ENCODE measurements at regions not wholly inside any gene's neighbourhood (a gene's known extent, or its start where the extent isn't known, plus 50 kb on each side); places are given as distances from the start of the nearest gene placed in this dataset.

GRCh38 chr4:186852964-186853391, 129.3 kb upstream of the FAT1 start:
- Mint-ChIP-seq H3K9me3 (peaks cover 4% of the 10 kb centered on the region), H3K4me3 (no peak overlapping the region), H3K36me3 (ENCODE audit: low read depth) (no peaks in the 10 kb centered on the region), H3K4me1 (ENCODE audit: low read depth) (no peaks in the 10 kb centered on the region), H3K27me3 (no peaks in the 10 kb centered on the region), H3K27ac (no peak overlapping the region)
- H3K4me1 ChIP-seq (ENCODE audit: insufficient read depth, low read length): no peaks in the 10 kb centered on the region
- H3K4me3 ChIP-seq (ENCODE audit: low read length): no peak overlapping the region
- ChIA-PET POLR2A (no interaction called here), CTCF (no interaction called here)
- H3K9me3 ChIP-seq (ENCODE audit: control insufficient read depth in 1 of 2, insufficient read depth in 1 of 2, low read length in 2 of 2): no peaks in the 10 kb centered on the region
- no peaks in the 10 kb centered on the region for H3K27me3 ChIP-seq (ENCODE audit: control insufficient read depth in 1 of 2, insufficient read depth in 2 of 2, low read length in 2 of 2)
- ATAC-seq (ENCODE audit: poor library complexity) (no peak), DNase-seq (no peak)
- intact Hi-C loops (cut with DNase I, micrococcal nuclease): no loop called here
- no peaks in the 10 kb centered on the region for H3K36me3 ChIP-seq (ENCODE audit: insufficient read depth, low read length)
- H3K27ac ChIP-seq (ENCODE audit: low read depth in 1 of 2, low read length in 2 of 2): no peak overlapping the region
- TF ChIP-seq CTCF (IDR thresholded peaks at IDR 0.05): no peak

GRCh38 chr4:186854256-186854655, 130.6 kb upstream of the FAT1 start:
- H3K36me3 Mint-ChIP-seq (ENCODE audit: low read depth): no peaks in the 10 kb centered on the region
- ChIA-PET POLR2A (no interaction called here), CTCF (no interaction called here)
- H3K27me3 Mint-ChIP-seq: no peaks in the 10 kb centered on the region
- no peaks in the 10 kb centered on the region for H3K4me1 Mint-ChIP-seq (ENCODE audit: low read depth)
- no peaks in the 10 kb centered on the region for H3K27me3 ChIP-seq (ENCODE audit: control insufficient read depth in 1 of 2, insufficient read depth in 2 of 2, low read length in 2 of 2)
- H3K27ac Mint-ChIP-seq: no peak overlapping the region
- no peak overlapping the region for H3K4me3 Mint-ChIP-seq
- ATAC-seq (ENCODE audit: poor library complexity): no peak
- no peak for TF ChIP-seq CTCF (IDR thresholded peaks at IDR 0.05)
- H3K4me3 ChIP-seq (ENCODE audit: low read length): no peak overlapping the region
- H3K27ac ChIP-seq (ENCODE audit: low read depth in 1 of 2, low read length in 2 of 2): no peak overlapping the region
- H3K36me3 ChIP-seq (ENCODE audit: insufficient read depth, low read length): no peaks in the 10 kb centered on the region
- H3K9me3 ChIP-seq (ENCODE audit: control insufficient read depth in 1 of 2, insufficient read depth in 1 of 2, low read length in 2 of 2): no peaks in the 10 kb centered on the region
- DNase-seq: no peak
- no peaks in the 10 kb centered on the region for H3K4me1 ChIP-seq (ENCODE audit: insufficient read depth, low read length)
- intact Hi-C loops (cut with DNase I, micrococcal nuclease): no loop called here
- H3K9me3 Mint-ChIP-seq: peaks cover 2% of the 10 kb centered on the region

- POLR2A ChIA-PET: no interaction called here
- intact Hi-C loops (cut with DNase I, micrococcal nuclease): no loop called here
- no peaks in the 10 kb centered on the region for H3K27me3 Mint-ChIP-seq
- H3K27ac Mint-ChIP-seq: no peak overlapping the region
- H3K4me3 Mint-ChIP-seq: no peak overlapping the region
- Histone ChIP-seq H3K36me3 (ENCODE audit: insufficient read depth, low read length) (no peaks in the 10 kb centered on the region), H3K9me3 (ENCODE audit: control insufficient read depth in 1 of 2, insufficient read depth in 1 of 2, low read length in 2 of 2) (no peaks in the 10 kb centered on the region), H3K27me3 (ENCODE audit: control insufficient read depth in 1 of 2, insufficient read depth in 2 of 2, low read length in 2 of 2) (no peaks in the 10 kb centered on the region), H3K4me3 (ENCODE audit: low read length) (no peak overlapping the region), H3K27ac (ENCODE audit: low read depth in 1 of 2, low read length in 2 of 2) (no peak overlapping the region), H3K4me1 (ENCODE audit: insufficient read depth, low read length) (no peaks in the 10 kb centered on the region)
- CTCF ChIA-PET: no interaction called here
- no peaks in the 10 kb centered on the region for H3K36me3 Mint-ChIP-seq (ENCODE audit: low read depth)
- no peaks in the 10 kb centered on the region for H3K9me3 Mint-ChIP-seq
- no peak for TF ChIP-seq CTCF (IDR thresholded peaks at IDR 0.05)
- H3K4me1 Mint-ChIP-seq (ENCODE audit: low read depth): no peaks in the 10 kb centered on the region
- DNase-seq (no peak), ATAC-seq (ENCODE audit: poor library complexity) (no peak)
These were observed 131.5 kb upstream of the FAT1 start for GRCh38 chr4:186855111-186855510.
